ENCODE measurements at regions not wholly inside any gene's neighbourhood (a gene's known extent, or its start where the extent isn't known, plus 50 kb on each side); places are given as distances from the start of the nearest gene placed in this dataset.
"Not testable (repeated sequence)": the region's sequence is repeated elsewhere in the genome, so short reads cannot be mapped to it uniquely, and the experiment has no call there.

DNA sequence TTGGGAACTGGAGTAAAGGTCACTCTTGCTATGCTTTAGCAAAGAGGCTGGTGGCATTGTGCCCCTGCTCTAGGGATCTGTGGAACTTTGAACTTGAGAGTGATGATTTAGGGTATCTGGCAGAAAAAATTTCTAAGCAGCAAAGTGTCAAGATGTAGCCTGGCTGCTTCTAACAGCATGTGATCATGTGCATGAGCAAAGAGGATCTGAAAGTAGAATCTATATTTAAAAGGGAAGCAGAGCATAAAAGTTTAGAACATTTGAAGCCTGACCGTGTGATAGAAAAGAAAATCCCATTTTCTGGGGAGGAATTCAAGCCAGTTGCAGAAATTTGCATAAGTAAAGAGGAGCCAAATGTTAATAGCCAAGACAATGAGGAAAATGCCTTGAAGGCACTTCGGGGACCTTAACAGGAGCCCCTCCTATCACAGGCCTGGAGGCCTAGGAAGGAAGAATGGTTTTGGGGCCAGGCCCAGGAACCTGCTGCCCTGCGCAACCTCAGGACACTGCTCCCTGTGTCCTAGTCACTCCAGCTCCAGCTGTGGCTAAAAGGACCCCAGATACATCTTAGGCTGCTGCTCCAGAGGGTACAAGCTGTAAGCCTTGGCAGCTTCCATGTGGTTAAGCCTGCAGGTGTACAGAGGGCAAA, 212.2 kb upstream of the LINGO1 start:
- DNase-seq (ENCODE audit: low read depth in 4 of 4, low spot score in 3 of 4) = no peak

GRCh38 chr15:77843546-77843945, 210.8 kb upstream of the LINGO1 start:
- no peak for DNase-seq (ENCODE audit: low read depth in 4 of 4, low spot score in 3 of 4)

GRCh38 chr15:77840991-77841775, 208.5 kb upstream of the LINGO1 start:
- DNase-seq (ENCODE audit: low read depth in 4 of 4, low spot score in 3 of 4) = no peak

DNA sequence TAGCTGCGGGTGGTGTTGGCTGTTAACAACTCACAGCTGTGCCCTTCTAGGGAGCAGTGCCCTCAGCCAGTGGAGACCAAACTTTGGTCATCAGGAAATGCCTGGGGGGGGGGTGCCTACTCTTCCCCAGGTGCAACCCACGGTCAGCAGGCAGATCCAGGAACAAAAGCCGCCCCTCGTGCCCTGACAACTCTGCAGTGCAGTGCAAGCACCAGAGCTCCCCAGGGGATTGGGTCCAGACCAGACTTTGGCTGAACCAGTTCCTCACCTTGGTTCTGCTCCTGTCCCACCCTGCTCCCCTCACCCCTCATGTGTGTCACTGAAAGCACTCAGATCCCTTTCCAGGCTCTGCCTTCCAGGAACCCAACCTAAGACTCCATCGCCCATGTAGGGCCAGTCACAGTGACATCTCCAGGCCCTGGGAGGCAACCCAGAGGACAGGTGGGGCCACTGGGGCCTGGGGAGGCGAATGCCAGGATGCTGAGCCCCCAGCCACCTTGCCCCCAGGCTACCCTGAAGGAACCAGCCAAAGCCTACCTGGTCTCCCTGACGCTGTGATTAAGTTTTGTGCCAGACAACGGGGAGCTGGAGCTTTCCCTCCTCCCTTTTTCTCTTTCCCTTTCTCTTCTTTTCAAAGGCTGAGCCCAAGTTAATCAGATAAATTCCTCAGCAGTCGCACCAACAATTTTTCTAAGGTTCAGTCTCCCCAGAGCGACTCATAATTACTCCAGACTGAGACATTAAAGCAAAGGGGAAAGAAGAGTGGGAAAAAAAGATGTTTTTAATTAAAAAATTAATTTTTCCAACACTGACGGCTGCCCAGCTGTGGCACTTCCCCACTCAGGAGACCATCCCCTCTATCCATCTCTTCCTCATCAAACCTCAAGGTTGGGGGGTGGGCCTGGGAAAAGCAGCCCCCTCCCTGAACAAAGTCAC, 207.5 kb upstream of the LINGO1 start:
- no peak for DNase-seq (ENCODE audit: low read depth in 4 of 4, low spot score in 3 of 4)

DNA sequence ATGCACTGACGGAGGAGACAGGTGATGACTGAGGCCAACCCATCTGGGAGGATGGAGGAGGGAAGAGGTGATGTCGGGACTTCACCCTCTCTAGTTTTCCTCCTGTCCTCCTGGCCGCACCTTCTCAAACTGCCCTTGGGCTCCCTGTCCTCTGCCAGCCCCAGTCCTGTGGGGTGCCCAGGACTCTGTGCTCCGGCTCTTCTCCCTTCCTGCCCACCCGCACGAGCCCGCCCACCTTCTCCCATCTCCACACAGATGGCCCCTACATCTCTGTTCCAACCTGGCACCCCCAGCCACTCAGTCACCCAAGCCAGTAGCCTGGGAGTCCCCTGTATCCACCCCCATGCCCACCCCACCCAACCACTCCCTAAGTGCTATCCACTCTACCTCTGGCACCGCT, 206.7 kb upstream of the LINGO1 start:
- DNase-seq (ENCODE audit: low read depth in 4 of 4, low spot score in 3 of 4) = no peak

- no peak for DNase-seq (ENCODE audit: low read depth in 4 of 4, low spot score in 3 of 4)
Observed at GRCh38 chr15:77838595-77838994, 205.9 kb upstream of the LINGO1 start.

DNA sequence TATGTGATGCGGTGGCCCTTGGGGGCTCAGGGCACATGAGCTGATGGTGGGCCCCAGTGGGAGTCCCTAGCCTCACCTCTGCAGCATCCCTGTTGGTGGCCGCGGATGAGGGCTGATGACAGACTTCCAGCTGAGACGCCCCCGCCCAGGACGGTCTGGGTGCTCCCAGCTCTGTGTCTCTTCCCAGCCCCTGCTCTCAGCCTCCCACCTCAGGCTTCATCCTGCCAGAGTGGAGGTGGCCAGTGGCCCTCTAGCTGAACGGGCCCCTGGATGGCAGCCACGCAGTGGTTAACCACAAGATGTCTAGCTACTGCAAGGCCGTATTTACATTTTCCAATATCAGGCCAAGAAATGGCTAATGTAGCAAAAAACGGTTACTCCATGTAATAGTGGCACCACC, 205.3 kb upstream of the LINGO1 start:
- no peak for DNase-seq (ENCODE audit: low read depth in 4 of 4, low spot score in 3 of 4)

- no peak for DNase-seq (ENCODE audit: low read depth in 4 of 4, low spot score in 3 of 4)
Observed at GRCh38 chr15:77837649-77838025, 204.9 kb upstream of the LINGO1 start.

DNA sequence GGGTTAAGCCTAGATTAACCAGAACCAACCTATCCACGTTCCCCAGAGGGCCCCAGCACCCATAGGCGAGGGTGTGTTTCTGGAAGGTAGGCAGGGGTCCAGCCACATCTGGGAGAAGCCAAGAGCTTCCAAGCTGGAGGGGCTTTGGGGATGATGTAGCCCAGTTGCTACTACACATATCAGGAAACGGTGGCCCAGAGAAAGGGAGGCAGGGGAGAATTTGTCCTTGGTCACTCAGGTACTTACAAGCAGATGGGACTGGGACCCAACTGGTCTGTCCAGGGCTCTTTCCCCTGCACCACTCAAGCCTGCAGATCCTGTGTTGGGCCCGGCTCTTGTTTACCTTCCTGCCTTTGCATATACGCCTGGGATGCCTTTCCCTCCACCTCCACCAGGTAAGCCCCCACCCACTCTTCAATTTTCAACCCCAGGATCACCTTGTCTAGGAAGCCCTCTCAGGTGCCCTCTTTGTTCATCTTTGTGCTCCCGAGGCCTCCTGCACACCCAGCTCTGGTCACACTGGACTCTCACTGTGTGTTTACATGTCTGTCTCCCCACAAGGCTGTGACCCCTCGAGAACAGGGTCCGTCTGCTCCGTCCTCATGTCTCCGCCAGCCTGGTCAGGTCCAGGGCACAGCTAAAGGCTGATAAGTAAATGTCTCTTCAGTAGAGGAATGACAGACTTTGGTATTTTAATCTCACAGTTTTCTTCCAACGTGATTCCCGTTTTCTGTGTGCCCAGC, 204.4 kb upstream of the LINGO1 start:
- no peak for DNase-seq (ENCODE audit: low read depth in 4 of 4, low spot score in 3 of 4)

DNA sequence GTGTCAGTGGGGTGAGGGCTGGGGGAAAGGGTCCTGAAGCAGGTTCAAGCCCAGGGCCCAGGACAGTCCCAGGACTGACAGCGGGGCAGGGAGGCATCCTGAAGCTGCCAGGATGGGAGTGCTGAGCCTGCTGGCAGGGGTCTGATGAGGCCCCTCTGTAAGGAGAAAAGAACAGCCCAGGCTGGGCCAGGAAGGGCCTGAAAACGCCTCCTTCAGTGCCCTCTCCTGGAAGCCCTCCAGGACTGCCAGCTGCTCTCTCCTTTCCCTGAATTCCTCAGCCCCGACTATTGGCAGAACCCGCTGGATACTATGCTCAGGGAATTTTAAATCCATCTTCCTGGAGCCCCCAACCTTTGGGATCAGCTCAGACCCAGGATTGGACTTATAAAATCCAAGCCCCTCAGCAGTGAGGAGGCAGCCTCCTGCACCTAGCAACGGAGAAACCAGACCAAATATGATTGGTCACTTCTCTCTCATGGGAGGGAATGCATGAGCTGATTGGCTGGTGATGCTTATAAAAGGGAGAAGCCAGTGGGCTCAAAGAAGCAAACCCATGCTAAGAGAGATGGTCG, 203.5 kb upstream of the LINGO1 start:
- no peak for DNase-seq (ENCODE audit: low read depth in 4 of 4, low spot score in 3 of 4)

- DNase-seq (ENCODE audit: low read depth in 4 of 4, low spot score in 3 of 4) = no peak
Observed at GRCh38 chr15:77834276-77834990, 201.7 kb upstream of the LINGO1 start.

DNA sequence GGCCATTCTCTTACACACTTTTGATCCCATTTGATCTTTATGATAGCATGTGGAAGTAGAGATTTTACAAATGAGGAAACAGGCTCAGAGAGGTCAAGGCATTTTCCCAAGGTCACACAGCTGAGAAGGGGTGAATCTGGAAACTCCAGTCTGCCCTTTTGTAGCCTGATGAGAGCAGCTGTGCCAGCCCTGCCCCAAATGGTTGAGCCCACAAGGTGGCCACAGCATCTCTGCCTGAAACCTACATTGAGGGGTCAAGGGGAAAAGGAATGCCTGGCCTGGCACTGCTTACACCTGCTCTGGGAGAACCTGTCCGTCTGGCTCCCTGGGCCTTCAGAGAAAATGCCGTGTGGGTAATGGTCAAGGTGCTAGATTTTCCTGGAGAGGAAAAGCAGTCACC, 200.2 kb upstream of the LINGO1 start:
- DNase-seq (ENCODE audit: low read depth in 4 of 4, low spot score in 3 of 4) = no peak

DNA sequence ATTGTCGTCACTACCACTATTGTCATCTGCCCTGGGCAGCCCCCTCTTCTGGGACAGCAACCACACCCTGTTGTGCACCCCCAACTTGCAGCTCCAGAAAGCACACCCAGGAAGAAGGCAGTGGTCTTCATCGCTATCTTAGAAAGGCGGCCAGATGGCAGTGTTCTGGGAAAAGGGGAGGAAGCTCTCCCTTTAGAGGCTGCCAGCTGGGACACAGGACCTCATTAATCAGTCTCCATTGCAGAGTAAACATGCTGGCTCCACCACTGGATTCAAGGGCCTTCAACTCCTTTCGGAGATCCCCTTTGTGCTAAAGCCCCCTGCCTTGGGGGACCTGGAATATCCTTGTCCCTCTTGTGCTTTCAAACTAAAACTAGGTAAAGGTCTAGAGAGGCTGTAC, 199.3 kb upstream of the LINGO1 start:
- no peak for DNase-seq (ENCODE audit: low read depth in 4 of 4, low spot score in 3 of 4)

- DNase-seq (ENCODE audit: low read depth in 4 of 4, low spot score in 3 of 4) = no peak
Observed at GRCh38 chr15:77830051-77830468, 197.3 kb upstream of the LINGO1 start.

DNA sequence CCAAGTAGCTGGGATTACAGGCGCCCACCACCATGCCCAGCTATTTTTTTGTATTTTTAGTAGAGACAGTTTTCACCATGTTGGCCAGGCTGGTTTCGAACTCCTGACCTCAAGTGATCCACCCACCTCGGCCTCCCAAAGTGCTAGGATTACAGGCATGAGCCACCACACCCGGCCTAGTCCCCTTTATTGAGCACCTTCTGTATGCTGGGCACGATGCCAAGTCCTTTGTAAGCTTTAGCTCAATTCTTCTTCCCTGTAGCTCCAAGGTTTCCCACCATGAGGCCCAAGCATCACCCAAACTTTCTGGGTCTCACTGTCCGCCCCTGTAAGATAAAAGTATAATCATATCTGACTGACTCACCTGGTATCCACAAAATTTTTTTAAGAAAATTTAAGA, 196.6 kb upstream of the LINGO1 start:
- DNase-seq (ENCODE audit: low read depth in 4 of 4, low spot score in 3 of 4) = not testable (repeated sequence)

- no peak for DNase-seq (ENCODE audit: low read depth in 4 of 4, low spot score in 3 of 4)
Observed at GRCh38 chr15:77827860-77828259, 195.1 kb upstream of the LINGO1 start.

- DNase-seq (ENCODE audit: low read depth in 4 of 4, low spot score in 3 of 4) = no peak
Observed at GRCh38 chr15:77826006-77826695, 193.4 kb upstream of the LINGO1 start.

DNA sequence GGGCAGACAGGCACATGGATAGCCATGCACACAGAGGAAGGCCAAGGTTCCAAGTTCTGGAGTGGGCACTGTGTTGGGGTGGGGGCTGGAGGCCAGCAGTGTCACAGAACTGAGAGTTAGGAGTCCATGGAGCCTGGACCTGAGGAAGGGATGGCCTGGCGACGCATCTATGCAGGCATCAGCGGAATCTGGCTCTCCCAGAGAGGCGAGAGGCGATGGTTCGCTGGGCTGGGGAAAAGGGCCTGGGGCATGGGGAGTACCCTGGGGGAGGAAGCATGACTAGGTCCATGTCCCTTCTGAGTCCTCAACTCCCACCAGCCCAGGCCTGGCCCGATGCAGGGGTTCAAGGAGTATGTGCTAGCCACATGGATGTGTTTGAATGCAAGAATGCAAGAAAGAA, 192.8 kb upstream of the LINGO1 start:
- no peak for DNase-seq (ENCODE audit: low read depth in 4 of 4, low spot score in 3 of 4)

GRCh38 chr15:77825252-77825542, 192.5 kb upstream of the LINGO1 start:
- DNase-seq (ENCODE audit: low read depth in 4 of 4, low spot score in 3 of 4) = no peak

Measured in right renal pelvis (tissue), 4 donors.